ENCODE measurements at regions not wholly inside any gene's neighbourhood (a gene's known extent, or its start where the extent isn't known, plus 50 kb on each side); places are given as distances from the start of the nearest gene placed in this dataset.

GRCh38 chr10:8912108-8912507 is 857.6 kb downstream of the GATA3 start:
- intact Hi-C loops (cut with DNase I): no loop called here
- Histone ChIP-seq H3K9me3 (no peaks in the 10 kb centered on the region), H3K4me3 (no peak overlapping the region), H3K27me3 (no peaks in the 10 kb centered on the region), H3K4me1 (no peaks in the 10 kb centered on the region), H3K27ac (no peak overlapping the region), H3K36me3 (no peaks in the 10 kb centered on the region)
- no peak for TF ChIP-seq CTCF (IDR thresholded peaks at IDR 0.05)
- DNase-seq (ENCODE audit: extremely low spot score in 2 of 2): no peak

- no peak overlapping the region for H3K4me3 ChIP-seq
- H3K4me1 ChIP-seq: no peaks in the 10 kb centered on the region
- no peaks in the 10 kb centered on the region for H3K27me3 ChIP-seq
- intact Hi-C loops (cut with DNase I): no loop called here
- TF ChIP-seq CTCF (IDR thresholded peaks at IDR 0.05) (no peak), POLR2AphosphoS5 (IDR thresholded peaks at IDR 0.05; ENCODE audit: insufficient read depth in 1 of 2, low read depth in 1 of 2) (no peak), POLR2A (IDR thresholded peaks at IDR 0.05) (no peak)
- H3K27ac ChIP-seq: no peak overlapping the region
- H3K9me3 ChIP-seq: no peaks in the 10 kb centered on the region
- DNase-seq (ENCODE audit: extremely low spot score in 2 of 2): no peak
- no peaks in the 10 kb centered on the region for H3K36me3 ChIP-seq
These were observed 859.2 kb downstream of the GATA3 start for GRCh38 chr10:8913720-8914119.

- no peak for DNase-seq (ENCODE audit: extremely low spot score in 2 of 2)
- TF ChIP-seq CTCF (IDR thresholded peaks at IDR 0.05) (no peak), POLR2AphosphoS5 (IDR thresholded peaks at IDR 0.05; ENCODE audit: insufficient read depth in 1 of 2, low read depth in 1 of 2) (no peak), POLR2A (IDR thresholded peaks at IDR 0.05) (no peak)
- H3K9me3 ChIP-seq: no peaks in the 10 kb centered on the region
- H3K27ac ChIP-seq: no peak overlapping the region
- H3K4me1 ChIP-seq: no peaks in the 10 kb centered on the region
- no peak overlapping the region for H3K4me3 ChIP-seq
- H3K36me3 ChIP-seq: no peaks in the 10 kb centered on the region
- intact Hi-C loops (cut with DNase I): no loop called here
- H3K27me3 ChIP-seq: no peaks in the 10 kb centered on the region
These were observed 864.8 kb downstream of the GATA3 start for GRCh38 chr10:8919280-8919679.

GRCh38 chr10:8921568-8921967 is 867.1 kb downstream of the GATA3 start:
- Histone ChIP-seq H3K27me3 (no peaks in the 10 kb centered on the region), H3K9me3 (no peaks in the 10 kb centered on the region), H3K4me1 (no peaks in the 10 kb centered on the region), H3K36me3 (no peaks in the 10 kb centered on the region), H3K4me3 (no peak overlapping the region), H3K27ac (no peak overlapping the region)
- intact Hi-C loops (cut with DNase I): no loop called here
- no peak for TF ChIP-seq CTCF (IDR thresholded peaks at IDR 0.05)
- no peak for TF ChIP-seq POLR2AphosphoS5 (IDR thresholded peaks at IDR 0.05; ENCODE audit: insufficient read depth in 1 of 2, low read depth in 1 of 2)
- TF ChIP-seq POLR2A (IDR thresholded peaks at IDR 0.05): no peak
- DNase-seq (ENCODE audit: extremely low spot score in 2 of 2): no peak

- no peak overlapping the region for H3K27ac ChIP-seq
- DNase-seq (ENCODE audit: extremely low spot score in 2 of 2): no peak
- no peaks in the 10 kb centered on the region for H3K36me3 ChIP-seq
- no peaks in the 10 kb centered on the region for H3K27me3 ChIP-seq
- no peaks in the 10 kb centered on the region for H3K4me1 ChIP-seq
- TF ChIP-seq POLR2AphosphoS5 (IDR thresholded peaks at IDR 0.05; ENCODE audit: insufficient read depth in 1 of 2, low read depth in 1 of 2): no peak
- TF ChIP-seq CTCF (IDR thresholded peaks at IDR 0.05): no peak
- no peak overlapping the region for H3K4me3 ChIP-seq
- H3K9me3 ChIP-seq: no peaks in the 10 kb centered on the region
- intact Hi-C loops (cut with DNase I): no loop called here
These were observed 868.6 kb downstream of the GATA3 start for GRCh38 chr10:8923096-8923495.
